Brain pericyte (primary cell): ENCODE measurements at regions not wholly inside any gene's neighbourhood (a gene's known extent, or its start where the extent isn't known, plus 50 kb on each side); places are given as distances from the start of the nearest gene placed in this dataset.
"Not testable (repeated sequence)": the region's sequence is repeated elsewhere in the genome, so short reads cannot be mapped to it uniquely, and the experiment has no call there.

Experiments
- DNase-seq: peaks from one replicate; pipeline ENCODE4 v3.0.0-alpha.2; 2012; ENCODE audit warnings: low read depth, low spot score

DNA sequence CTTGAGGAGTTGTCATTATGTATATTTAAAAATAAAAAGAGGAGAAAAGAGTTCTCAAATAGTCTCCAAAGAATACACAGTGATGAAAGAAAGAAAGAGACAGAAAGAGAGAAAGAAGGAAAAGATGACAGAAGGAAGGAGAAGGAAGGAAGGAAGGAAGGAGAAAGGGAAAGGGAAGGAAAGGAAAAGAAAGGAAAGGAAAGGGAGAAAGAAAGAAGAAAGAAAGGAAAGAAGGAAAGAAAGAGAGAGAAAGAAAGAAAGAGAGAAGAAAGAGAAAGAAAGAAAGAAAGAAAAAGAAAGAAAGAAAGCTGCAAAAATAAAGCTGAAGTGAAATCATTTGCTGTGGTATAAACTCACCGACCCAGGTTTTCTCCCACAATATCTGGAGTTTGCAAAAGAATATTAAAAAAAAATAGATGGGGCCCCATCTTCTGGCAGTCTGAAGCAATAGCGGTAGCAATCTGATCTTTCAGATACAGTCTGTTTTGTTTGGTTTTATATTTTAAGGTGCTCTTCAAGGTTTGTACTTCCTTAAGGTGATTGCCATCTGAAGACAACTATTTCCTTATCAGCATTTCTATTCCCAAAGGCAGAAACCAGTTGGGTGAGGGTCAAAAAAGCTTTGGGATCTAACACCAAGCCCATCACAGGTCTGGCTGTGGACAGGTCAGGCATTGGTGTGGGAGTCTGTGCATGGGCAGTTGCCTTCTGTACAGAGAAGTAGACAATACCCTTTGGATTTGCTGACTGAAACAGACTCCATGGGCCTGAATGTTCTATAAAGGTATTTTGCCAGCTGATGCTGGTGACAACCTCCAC, 160.4 kb downstream of the CPEB2 start:
- no peak for DNase-seq

DNA sequence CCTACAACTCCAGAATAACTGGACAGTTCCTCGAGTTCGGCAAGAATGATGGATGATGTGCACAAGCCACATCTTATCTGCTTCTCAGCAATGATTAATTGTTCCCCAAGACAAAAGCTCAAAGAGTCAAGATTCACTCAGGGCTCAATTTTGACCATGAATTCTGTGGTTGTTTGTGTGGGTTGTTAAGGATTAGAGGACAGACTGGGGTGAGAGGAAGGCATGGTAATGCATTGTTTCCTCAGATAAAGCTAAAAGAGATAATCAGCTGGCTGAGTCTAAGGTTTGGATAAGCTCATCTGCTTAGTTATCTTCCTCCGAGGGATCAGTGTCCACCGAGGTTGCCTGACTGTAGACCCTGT, 161.0 kb downstream of the CPEB2 start:
- DNase-seq, result no peak

DNA sequence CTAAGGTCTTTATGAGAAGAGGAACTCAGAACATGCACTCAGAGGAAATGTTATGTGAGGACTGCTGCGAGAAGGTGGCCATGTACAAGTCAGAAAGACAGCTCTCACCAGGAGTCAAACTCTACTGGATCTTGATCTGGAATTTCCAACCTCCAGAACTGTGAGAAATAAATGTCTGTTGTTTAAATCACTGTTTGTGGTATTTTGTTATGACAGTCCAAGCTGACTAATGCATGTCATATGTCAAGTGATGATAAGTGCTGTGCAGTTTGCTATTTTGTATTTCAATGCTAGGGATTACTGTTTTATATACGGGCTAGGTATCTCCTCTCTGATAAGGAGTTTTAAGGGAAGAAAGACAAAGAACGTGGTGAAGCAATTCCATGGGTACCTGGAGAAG, 162.3 kb downstream of the CPEB2 start:
- DNase-seq, result no peak

DNA sequence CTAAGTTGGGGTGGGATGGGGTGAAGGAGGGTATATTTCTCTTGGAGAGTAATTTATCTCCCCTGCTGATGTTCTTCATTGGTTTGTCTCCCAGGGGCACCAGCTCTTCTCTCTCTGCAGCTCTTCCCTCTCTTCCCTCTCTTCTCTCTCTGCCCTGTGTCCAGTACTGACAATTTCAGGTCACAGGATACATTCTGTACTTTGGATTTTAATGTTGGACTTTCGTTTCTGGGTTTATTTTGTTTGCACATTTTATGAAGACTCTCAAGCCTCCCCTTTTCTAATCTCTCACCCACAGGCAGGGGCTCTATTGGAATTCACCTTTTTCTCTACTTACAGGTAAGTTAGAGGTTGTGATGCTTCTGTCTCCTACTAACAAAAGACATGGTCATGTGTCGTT, 165.5 kb downstream of the CPEB2 start:
- DNase-seq, result no peak

DNA sequence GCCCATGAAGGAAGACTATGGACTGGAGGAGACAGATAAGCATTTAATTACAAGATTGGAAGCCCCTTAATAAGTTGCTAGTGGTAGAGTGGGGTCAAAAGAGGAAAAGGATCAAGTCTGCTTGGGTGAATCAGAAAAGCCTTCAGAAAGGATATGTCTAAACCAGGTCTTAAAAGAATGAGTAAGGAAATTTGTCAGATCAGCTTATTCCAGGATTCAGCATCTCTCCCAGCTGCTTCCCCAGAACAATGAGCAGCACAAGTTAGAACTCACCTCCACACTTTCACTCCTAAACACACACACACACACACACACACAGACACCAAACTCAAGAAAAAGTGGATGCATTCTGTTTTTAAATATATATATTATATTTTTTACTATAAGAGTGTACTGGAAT, 166.5 kb downstream of the CPEB2 start:
- DNase-seq, result no peak

DNA sequence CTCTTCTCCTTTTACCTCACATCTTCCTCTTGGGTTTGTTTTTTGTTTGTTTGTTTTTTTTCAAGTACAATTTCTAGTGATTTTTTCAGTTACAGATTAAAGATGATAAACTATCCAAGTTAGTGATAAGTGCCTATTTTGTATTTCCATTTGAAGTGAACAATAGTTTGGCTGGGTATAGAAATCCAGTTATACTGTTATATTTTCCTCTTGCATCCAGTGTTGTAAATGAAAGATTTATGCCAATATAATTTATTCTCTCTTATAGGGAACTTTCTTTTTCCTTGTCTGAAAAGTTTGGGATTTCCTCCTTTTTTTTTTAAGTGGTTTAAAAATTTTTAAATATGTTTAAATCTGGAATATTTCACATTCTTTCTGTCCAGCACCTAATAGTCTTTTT, 169.4 kb downstream of the CPEB2 start:
- DNase-seq, result no peak

DNA sequence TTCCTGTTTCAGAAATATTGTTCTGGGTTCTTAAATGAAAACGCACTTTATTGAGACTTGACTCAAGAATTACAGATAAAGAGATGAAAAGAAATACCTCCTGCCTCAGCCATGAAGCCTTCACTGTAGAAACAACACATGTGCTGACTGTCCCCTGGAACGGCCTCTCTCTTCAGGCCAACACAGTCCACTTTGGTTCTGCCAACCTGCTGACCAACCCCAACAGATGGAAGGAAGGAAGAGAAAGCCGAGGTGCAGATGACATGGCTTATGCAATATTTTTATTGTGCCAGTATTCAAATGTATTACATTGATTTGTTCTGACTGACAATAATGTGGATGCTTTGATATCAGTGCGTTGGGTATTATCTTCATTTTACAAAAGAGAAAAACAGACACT, 171.0 kb downstream of the CPEB2 start:
- no peak for DNase-seq

DNA sequence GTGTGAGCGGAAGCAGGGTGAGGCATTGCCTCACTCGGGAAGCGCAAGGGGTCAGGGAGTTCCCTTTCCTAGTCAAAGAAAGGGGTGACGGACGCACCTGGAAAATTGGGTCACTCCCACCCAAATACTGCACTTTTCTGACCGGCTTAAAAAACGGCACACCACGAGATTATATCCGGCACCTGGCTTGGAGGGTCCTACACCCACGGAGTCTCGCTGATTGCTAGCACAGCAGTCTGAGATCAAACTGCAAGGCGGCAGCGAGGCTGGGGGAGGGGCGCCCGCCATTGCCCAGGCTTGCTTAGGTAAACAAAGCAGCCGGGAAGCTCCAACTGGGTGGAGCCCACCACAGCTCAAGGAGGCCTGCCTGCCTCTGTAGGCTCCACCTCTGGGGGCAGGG, 171.9 kb downstream of the CPEB2 start:
- DNase-seq, result not testable (repeated sequence)

DNA sequence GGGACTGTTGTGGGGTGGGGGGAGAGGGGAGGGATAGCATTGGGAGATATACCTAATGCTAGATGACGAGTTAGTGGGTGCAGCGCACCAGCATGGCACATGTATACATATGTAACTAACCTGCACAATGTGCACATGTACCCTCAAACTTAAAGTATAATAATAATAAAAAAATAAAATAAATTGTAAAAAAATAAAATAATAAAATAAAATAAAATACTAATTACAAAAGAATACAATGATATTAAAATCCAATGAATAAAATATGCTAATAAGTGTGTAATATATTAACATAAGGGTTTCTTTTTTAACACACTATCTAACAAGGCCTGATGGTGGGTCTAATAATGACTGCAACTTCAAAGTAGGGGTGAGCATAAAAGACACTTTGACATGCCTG, 177.6 kb downstream of the CPEB2 start:
- DNase-seq, result not testable (repeated sequence)

DNA sequence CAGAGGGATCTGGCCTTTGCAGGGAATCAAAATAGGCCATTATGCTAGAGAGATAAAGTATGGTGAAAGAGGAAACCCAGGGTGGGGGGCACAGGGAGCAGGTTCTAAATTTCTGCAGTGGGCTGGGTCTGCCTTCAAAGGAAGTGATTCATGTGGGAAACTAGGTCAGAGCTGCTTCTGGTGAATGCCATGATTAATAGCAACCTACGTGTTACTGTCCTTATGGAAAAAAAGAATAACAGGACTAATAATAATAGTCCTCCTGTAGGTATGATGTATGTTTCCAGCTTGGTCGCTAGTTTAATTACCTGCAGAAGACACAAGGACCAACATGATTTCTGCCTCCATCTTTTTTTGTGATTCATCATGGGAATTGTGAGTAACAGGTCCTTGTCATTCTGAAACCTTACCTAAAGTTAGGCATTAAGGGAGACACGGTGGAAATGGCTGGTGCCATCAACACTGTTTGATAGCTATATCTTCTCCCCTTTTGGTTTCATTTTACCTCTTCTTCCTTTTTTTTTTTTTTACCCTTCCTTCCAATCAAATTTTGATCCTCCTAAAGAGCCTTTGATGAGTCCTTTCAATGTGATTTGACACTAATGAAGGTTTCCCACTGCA, 180.4 kb downstream of the CPEB2 start:
- DNase-seq, result no peak

DNA sequence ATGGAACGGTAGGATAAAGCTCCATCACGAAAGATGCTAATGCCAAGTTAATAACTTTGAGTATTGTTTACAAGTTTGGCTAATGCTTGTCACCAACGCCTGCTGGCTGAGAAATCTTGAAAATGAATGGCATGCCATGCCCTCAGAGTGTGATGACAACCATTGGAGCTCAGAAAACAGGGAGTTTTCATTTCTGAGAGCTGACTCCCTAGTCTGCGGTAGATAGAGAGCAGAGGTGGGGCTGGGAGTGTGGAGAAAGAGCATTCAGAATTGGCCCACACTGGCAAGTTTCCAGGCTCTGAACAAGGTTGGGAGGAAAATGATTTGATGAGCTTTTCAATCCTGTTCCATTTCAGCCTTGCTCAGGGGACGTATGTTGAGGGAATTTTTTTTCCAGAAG, 183.9 kb downstream of the CPEB2 start:
- no peak for DNase-seq

DNA sequence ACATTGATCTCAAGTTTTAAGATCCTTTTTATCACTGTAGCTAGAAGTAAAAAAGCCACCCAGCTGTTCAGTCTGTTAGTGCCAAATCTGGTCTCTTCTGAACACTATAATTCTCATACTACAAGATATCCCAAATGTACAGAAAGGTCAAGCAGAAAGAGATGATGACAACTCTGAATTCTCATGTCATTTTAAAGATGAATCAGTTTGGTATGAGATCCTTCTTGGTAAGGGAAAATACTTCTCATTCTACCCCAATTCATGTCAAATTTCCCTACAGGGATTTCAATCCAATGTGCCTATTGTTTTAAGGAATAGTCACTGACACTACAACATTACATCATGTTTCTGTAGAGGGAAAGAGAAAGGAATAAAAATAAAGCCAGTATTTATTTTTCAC, 184.5 kb downstream of the CPEB2 start:
- DNase-seq, result no peak

DNA sequence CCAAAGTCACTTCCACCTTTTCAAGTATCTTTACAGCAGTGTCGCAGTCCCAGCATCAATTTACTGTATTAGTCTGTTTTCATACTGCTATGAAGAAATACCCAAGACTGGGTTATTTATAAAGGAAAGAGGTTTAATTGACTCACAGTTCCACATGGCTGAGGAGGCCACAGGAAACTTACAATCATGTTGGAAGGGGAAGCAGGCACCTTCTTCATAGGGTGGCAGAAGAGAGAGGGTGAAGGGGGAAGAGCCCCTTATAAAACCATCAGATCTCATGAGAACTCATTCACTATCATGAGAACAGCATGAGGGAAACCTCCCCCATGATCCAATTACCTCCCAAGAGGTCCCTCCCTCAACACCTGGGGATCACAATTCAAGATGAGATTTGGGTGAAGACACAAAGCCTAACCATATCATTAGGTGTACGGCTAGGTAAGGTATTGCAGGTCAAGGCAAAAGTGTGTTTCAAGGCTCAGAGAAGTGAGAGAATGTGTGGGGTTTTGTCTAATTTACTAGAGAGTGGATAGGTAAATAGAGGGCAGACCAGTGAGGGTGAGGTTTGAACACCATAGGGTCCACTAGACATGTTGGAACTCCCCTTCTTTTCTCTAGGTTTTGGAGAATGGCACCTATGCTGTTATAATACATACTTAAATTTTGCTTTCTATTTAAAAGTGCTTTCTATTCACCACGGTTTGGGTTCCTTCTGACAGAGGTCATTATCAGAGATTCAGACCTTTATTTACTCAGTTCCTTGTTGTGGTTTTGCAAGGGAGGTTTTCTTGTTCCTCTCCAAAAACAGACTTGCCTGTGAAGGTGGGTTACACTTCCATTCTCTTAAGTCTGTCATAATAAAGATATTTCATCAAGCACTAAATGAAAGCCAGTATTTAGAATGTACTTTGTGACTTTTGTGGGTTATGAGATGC, 186.6 kb downstream of the CPEB2 start:
- no peak for DNase-seq

DNA sequence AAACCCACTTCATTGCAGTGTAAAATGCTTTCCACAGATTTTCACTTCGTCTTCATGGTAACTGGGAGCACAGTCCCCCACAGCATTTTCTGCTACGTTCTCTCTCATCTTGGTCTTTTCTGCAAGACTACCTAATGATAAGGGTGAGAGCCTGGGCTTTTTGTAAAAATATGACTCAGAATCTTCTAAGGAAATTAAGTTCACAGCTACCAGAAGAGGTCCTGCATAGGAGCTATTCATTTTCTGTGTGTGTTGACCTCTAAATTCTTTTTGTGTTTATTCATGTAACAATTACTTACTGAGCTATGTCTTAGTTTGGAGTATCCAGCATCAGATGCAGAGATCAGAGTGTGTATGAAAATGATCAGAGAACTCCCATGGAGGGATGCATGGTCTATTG, 192.2 kb downstream of the CPEB2 start:
- DNase-seq, result no peak

DNA sequence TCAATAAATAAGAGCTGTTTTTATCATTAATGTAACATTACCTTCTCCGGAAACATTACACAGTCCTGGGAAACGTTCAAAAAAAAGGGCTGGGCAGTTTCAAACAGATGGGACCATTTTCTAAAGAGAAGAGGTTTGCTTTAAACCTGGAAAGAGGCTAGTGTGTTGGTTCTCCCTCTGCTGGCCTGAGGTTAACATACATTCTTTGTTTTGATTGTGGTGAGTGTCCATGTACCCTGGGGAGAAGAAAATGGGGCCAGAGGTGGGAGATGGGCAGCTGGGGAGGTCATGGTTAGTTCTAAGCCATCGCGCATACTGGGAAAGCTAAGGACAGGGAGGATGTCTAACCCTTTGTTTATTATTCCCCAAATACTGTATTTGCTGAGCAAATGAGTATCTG, 194.7 kb downstream of the CPEB2 start:
- peak; percentile 65 for DNase-seq

DNA sequence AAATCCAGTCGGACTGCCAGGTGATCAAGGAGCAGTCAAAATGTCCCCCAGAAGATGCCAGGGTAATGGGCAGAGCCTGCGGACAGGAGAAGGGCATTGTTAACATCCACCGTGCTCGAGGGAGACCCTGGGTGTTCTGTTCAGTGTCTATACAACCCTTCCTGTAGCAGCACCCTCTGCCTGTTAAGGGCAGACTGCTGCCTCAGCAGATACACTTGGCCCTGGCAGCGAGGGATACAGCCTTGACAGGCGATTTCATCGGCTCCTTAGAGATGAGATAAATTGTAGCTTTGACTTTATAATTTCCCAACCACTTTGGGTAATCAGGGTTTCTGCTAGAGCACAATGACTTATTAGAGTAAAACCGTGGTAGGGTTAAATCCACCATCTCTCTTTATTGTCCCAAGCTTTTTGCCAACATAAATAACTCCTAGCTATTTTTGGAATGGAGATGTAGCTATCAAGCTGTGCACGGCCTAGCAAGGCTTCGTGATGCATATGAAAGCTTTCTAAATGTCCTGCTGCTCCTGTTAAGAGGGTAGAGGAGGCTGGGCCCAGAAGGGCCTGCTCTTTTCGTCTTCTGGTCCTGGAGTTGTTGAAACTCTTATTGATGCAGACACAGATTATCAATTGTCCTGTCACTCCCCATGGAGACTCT, 195.9 kb downstream of the CPEB2 start:
- DNase-seq, result peak; percentile 82

DNA sequence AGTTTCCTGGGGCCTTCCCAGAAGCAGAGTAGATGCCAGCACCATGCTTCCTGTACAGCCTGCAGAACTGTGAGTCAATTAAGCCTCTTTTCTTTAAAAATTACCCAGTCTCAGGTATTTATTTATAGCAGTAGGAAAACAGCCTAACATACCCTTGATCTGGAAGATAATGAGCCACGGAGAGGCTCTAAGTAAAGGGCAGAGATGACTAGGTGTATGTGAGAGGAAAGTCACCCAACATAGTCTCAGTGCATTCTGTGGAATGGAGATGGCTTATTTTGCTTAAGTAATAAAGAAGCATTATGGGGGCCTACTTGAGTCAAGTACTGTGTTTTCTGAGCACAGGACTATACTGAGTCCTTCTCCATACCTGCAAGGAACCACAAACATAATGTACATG, 199.5 kb downstream of the CPEB2 start:
- DNase-seq, result no peak

DNA sequence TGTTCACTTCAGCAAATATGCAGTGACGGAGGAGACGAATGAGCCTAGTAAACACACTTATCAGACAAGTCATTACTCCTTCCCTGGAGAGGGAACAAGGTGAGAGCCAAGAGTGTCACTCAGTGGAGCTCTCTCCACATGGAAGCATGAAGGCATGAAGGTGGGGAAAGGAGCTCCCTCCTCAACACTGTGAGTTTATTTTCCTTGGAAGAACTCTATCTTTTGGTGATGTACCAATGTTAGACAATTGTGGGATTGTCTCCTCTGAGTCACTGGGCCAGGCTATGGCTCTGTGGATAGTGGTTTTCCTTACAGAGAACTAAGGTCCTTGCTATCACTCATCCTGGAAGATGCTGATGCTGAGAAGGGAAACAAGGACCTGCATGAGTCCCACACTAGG, 200.2 kb downstream of the CPEB2 start:
- DNase-seq, result no peak

DNA sequence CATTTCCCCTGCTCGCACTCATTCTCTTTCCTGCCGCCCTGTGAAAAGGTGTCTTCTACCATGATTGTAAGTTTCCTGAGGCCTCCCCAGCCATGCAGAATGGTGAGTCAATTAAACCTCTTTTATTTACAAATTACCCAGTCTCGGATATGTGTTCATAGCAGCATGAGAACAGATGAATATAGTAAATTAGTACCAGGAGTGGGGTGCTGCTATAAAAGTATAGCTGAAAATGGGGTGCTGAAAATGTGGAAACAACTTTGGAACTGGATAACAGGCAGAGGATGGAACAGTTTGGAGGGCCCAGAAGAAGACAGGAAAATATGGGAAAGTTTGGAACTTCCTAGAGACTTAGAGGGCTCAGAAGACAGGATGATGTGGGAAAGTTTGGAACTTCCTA, 204.2 kb downstream of the CPEB2 start:
- DNase-seq, result not testable (repeated sequence)

DNA sequence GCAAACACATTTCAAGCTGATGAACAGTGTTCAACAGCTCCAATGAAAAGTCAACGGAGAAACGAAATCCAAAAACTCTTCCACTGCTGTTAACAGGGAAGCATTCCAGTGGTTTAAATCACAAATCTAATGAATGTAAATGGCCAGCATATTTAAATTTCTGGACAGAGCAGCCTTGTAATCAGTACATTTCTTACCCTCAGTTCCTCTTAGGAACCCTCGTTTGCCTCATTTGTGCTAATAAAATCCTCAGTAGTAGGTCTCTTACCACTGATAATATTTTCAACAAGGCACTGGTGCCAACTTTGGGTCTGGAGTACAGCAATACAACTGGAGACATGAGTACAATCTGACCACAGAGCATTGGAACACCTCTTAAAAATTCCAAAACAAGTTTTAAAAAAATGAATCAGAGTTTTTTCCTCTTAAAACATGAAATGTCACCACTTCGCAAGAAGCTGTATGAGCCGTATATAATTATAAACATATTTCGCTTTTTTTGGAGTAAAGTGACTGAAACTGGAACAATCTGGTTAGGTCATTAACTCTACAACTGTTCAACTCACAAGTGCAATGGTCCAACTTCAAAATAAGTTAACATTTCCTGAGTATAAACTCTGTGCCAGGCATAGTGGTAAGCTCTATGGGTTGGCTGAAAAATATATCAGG, 211.2 kb downstream of the CPEB2 start:
- no peak for DNase-seq

DNA sequence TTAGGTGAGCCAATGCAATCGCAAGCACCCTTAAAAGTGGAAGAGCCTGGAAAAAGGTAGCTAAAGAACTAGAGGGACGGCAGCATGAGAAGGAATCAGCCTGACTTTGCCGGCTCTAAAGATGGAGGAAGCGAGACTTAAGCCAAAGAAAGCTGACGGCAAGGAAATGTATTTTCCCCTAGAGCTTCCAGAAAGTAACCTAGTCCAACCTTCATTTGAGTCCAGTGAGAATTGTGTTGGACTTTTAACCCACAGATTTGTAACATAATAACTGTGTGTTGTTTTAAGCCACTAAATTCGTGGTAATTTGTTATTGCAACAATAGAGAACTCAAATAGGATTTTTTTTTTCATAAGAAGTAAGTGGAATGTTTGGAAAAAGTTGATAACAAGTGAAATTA, 212.7 kb upstream of the C1QTNF7 start:
- no peak for DNase-seq
